ENCODE measurements at regions not wholly inside any gene's neighbourhood (a gene's known extent, or its start where the extent isn't known, plus 50 kb on each side); places are given as distances from the start of the nearest gene placed in this dataset.
A peak's percentile ranks its signal among the peaks of the same experiment; 100 is the strongest.

- Histone ChIP-seq H3K27ac (ENCODE audit: low read depth, low read length) (no peak overlapping the region), H3K9ac (ENCODE audit: low read length) (no peak overlapping the region), H3K4me3 (ENCODE audit: insufficient read depth, low read depth, low read length) (no peak overlapping the region), H4K20me1 (ENCODE audit: insufficient read depth, low read length) (no peaks in the 10 kb centered on the region), H3K4me1 (ENCODE audit: insufficient read depth, low read length) (no peaks in the 10 kb centered on the region), H3K4me2 (ENCODE audit: low read length) (no peak overlapping the region), H3K79me2 (ENCODE audit: insufficient read depth, low read length) (no peaks in the 10 kb centered on the region), H3K27me3 (ENCODE audit: insufficient read depth, low read length) (no peaks in the 10 kb centered on the region), H3K9me3 (ENCODE audit: insufficient read depth, low read depth, low read length) (no peaks in the 10 kb centered on the region), H2AFZ (ENCODE audit: low read depth, low read length) (no peak overlapping the region), H3K36me3 (ENCODE audit: insufficient read depth, low read length) (no peaks in the 10 kb centered on the region)
- Mint-ChIP-seq H3K27ac (ENCODE audit: unreplicated experiment) (no peak overlapping the region), H3K36me3 (ENCODE audit: low read depth, unreplicated experiment) (no peaks in the 10 kb centered on the region), H3K4me1 (ENCODE audit: low read depth, unreplicated experiment) (peaks cover 19% of the 10 kb centered on the region), H3K9me3 (ENCODE audit: unreplicated experiment) (peaks cover 2% of the 10 kb centered on the region), H3K4me3 (ENCODE audit: unreplicated experiment) (no peak overlapping the region), H3K27me3 (ENCODE audit: low read depth, unreplicated experiment) (no peaks in the 10 kb centered on the region)
- no peak for FAIRE-seq
- TF ChIP-seq CTCF (IDR thresholded peaks at IDR 0.05; ENCODE audit: insufficient read depth, low read depth, low read length) (no peak), EZH2 (IDR thresholded peaks at IDR 0.05; ENCODE audit: insufficient read depth, low read length) (no peak)
- DNase-seq (ENCODE audit: low read depth): peak; percentile 65
These were observed 317.5 kb downstream of the CD83 start for GRCh38 chr6:14434916-14435690.

GRCh38 chr6:14436592-14437132, 319.1 kb downstream of the CD83 start:
- no peak overlapping the region for H3K9ac ChIP-seq (ENCODE audit: low read length)
- Mint-ChIP-seq H3K4me1 (ENCODE audit: low read depth, unreplicated experiment) (peaks cover 35% of the 10 kb centered on the region), H3K9me3 (ENCODE audit: unreplicated experiment) (no peaks in the 10 kb centered on the region), H3K27ac (ENCODE audit: unreplicated experiment) (no peak overlapping the region), H3K36me3 (ENCODE audit: low read depth, unreplicated experiment) (no peaks in the 10 kb centered on the region), H3K4me3 (ENCODE audit: unreplicated experiment) (no peak overlapping the region), H3K27me3 (ENCODE audit: low read depth, unreplicated experiment) (no peaks in the 10 kb centered on the region)
- no peaks in the 10 kb centered on the region for H3K36me3 ChIP-seq (ENCODE audit: insufficient read depth, low read length)
- no peaks in the 10 kb centered on the region for H3K4me1 ChIP-seq (ENCODE audit: insufficient read depth, low read length)
- H3K4me2 ChIP-seq (ENCODE audit: low read length): no peak overlapping the region
- no peak overlapping the region for H2AFZ ChIP-seq (ENCODE audit: low read depth, low read length)
- DNase-seq (ENCODE audit: low read depth) (no peak), FAIRE-seq (no peak)
- H3K27ac ChIP-seq (ENCODE audit: low read depth, low read length): no peak overlapping the region
- no peaks in the 10 kb centered on the region for H4K20me1 ChIP-seq (ENCODE audit: insufficient read depth, low read length)
- H3K4me3 ChIP-seq (ENCODE audit: insufficient read depth, low read depth, low read length): no peak overlapping the region
- H3K79me2 ChIP-seq (ENCODE audit: insufficient read depth, low read length): no peaks in the 10 kb centered on the region
- no peaks in the 10 kb centered on the region for H3K27me3 ChIP-seq (ENCODE audit: insufficient read depth, low read length)
- peaks cover 5% of the 10 kb centered on the region for H3K9me3 ChIP-seq (ENCODE audit: insufficient read depth, low read depth, low read length)
- TF ChIP-seq CTCF (IDR thresholded peaks at IDR 0.05; ENCODE audit: insufficient read depth, low read depth, low read length): no peak
- no peak for TF ChIP-seq EZH2 (IDR thresholded peaks at IDR 0.05; ENCODE audit: insufficient read depth, low read length)

GRCh38 chr6:14439419-14439818, 321.8 kb downstream of the CD83 start:
- H3K4me1 Mint-ChIP-seq (ENCODE audit: low read depth, unreplicated experiment): peaks cover 35% of the 10 kb centered on the region
- TF ChIP-seq CTCF (IDR thresholded peaks at IDR 0.05; ENCODE audit: insufficient read depth, low read depth, low read length) (no peak), EZH2 (IDR thresholded peaks at IDR 0.05; ENCODE audit: insufficient read depth, low read length) (no peak)

More at GRCh38 chr6:14439419-14439818, 321.8 kb downstream of the CD83 start:
- no peak overlapping the region for H3K4me3 ChIP-seq (ENCODE audit: insufficient read depth, low read depth, low read length)
- DNase-seq (ENCODE audit: low read depth) (no peak), FAIRE-seq (no peak)
- no peaks in the 10 kb centered on the region for H3K36me3 ChIP-seq (ENCODE audit: insufficient read depth, low read length)
- H4K20me1 ChIP-seq (ENCODE audit: insufficient read depth, low read length): no peaks in the 10 kb centered on the region
- no peaks in the 10 kb centered on the region for H3K4me1 ChIP-seq (ENCODE audit: insufficient read depth, low read length)
- H3K9ac ChIP-seq (ENCODE audit: low read length): no peak overlapping the region
- Mint-ChIP-seq H3K27me3 (ENCODE audit: low read depth, unreplicated experiment) (no peaks in the 10 kb centered on the region), H3K9me3 (ENCODE audit: unreplicated experiment) (no peaks in the 10 kb centered on the region), H3K36me3 (ENCODE audit: low read depth, unreplicated experiment) (no peaks in the 10 kb centered on the region), H3K27ac (ENCODE audit: unreplicated experiment) (no peak overlapping the region), H3K4me3 (ENCODE audit: unreplicated experiment) (no peak overlapping the region)
- no peaks in the 10 kb centered on the region for H3K79me2 ChIP-seq (ENCODE audit: insufficient read depth, low read length)
- H3K4me2 ChIP-seq (ENCODE audit: low read length): no peak overlapping the region
- H3K27ac ChIP-seq (ENCODE audit: low read depth, low read length): no peak overlapping the region
- H3K9me3 ChIP-seq (ENCODE audit: insufficient read depth, low read depth, low read length): peaks cover 11% of the 10 kb centered on the region
- no peak overlapping the region for H2AFZ ChIP-seq (ENCODE audit: low read depth, low read length)
- no peaks in the 10 kb centered on the region for H3K27me3 ChIP-seq (ENCODE audit: insufficient read depth, low read length)
